Thymus (tissue), 11 donors: ENCODE measurements at regions not wholly inside any gene's neighbourhood (a gene's known extent, or its start where the extent isn't known, plus 50 kb on each side); places are given as distances from the start of the nearest gene placed in this dataset.

Experiments
- DNase-seq, 9 donors: peaks; one replicate each; pipeline ENCODE4 v3.0.0-alpha.2; 2013; ENCODE audit warnings: low spot score in 9 of 9, low read depth in 6 of 9, missing footprints in 1 of 9
- H3K27ac ChIP-seq, 2 donors: one replicate each; pipeline ENCODE4 v1.5.1; 2013; ENCODE audit warnings: control low read depth in 1 of 2, low read depth in 1 of 2, low read length in 1 of 2, mild to moderate bottlenecking in 1 of 2, moderate library complexity in 1 of 2
- H3K27me3 ChIP-seq, 2 donors: one replicate each; pipeline ENCODE4 v1.5.1; 2013; ENCODE audit warnings: low read length in 1 of 2; ENCODE audit not compliant: control insufficient read depth in 2 of 2, insufficient read depth in 1 of 2
- H3K36me3 ChIP-seq, 2 donors: one replicate each; pipeline ENCODE4 v1.5.1; 2013; ENCODE audit warnings: low read length in 1 of 2, mild to moderate bottlenecking in 1 of 2, moderate library complexity in 1 of 2; ENCODE audit not compliant: control insufficient read depth in 2 of 2, insufficient read depth in 2 of 2
- H3K4me1 ChIP-seq, 2 donors: one replicate each; pipeline ENCODE4 v1.5.1; 2013; ENCODE audit warnings: low read length in 2 of 2; ENCODE audit not compliant: control insufficient read depth in 2 of 2, insufficient read depth in 2 of 2
- H3K4me3 ChIP-seq, 2 donors: one replicate each; pipeline ENCODE4 v1.5.1; 2013; ENCODE audit warnings: low read length in 2 of 2, control low read depth in 1 of 2, mild to moderate bottlenecking in 1 of 2
- H3K9me3 ChIP-seq, 2 donors: one replicate each; pipeline ENCODE4 v1.5.1; 2013; ENCODE audit warnings: low read length in 1 of 2, mild to moderate bottlenecking in 1 of 2; ENCODE audit not compliant: control insufficient read depth in 2 of 2, insufficient read depth in 1 of 2
- WGBS: extraction: QIAGEN DNeasy Blood & Tissue Kit; methylation state at CpG from one replicate; pipeline ENCODE4 v1.1.7; 2013; 5-methylcytosine and 5-hydroxymethylcytosine counted together
- donor health status: healthy.

DNA sequence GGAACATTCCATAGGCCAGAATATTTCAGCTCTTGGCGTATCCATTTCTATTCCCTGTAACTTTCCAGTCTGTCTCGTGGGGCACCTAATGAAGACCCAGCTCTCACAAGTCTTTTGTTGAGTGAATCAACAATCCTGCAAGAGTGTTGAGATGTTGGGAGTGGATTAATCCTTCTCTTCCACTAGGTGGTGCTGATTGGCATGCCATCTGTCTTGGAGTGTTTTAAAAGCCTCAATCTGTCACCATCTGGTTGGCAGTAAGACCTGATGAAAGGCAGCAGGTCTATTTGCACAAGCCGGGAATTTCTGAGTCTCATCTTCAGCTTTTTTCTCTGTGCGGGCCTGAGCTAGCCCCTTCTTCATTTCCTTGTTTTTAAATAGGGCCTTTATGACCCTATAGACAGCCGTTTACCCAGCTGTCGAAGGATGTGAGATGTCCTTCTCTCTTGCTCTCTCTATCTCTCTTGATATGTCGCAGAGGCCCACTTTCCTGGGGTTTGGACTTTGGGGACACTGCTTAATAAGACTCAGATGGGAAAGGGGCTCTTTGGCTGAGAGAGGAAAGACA lies 180.5 kb downstream of the ZNF365 start:
- Histone ChIP-seq H3K4me1 (no peaks in the 10 kb centered on the region), H3K36me3 (no peaks in the 10 kb centered on the region), H3K27ac (no peak overlapping the region), H3K27me3 (no peaks in the 10 kb centered on the region), H3K4me3 (no peak overlapping the region), H3K9me3 (no peaks in the 10 kb centered on the region)
- peak in 6 of 9 donors; percentile 4 to 43 (median 16) for DNase-seq
- 82% methylated on average over 7 of the region's 7 CpGs for WGBS

DNA sequence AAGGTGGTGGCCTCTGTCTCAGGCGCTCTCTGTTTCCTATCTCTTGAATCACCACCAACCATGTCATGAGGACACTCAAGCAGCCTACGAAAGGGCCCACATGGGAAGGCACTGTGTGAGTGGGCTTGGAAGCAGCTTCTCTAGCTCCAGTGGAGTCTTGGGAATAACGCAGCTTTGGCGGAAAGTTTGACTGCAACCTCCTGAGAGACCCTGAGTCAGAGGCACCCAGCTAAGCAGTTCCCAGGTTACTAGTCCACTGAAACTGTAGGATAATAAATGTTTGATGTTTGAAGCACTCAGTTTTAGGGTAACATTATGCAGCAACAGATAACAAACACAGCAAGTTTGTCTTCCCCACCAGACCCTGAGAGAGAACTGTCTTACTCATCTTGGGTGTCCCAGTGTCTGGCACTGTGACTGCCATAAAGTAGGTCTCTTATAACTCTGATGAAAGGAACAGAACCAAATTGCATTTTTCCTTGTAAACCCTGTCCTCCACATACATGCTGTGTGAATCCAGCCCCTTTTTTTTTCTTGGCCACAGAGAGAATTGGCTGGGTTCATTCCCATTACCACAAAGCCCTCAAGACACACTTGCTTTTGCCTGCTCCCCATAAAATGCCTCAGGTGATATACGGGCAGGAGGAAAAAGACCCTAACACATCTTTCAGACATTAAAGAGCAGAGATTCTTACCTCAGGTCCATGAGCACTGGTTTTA lies 185.5 kb downstream of the ZNF365 start:
- Histone ChIP-seq H3K4me3 (no peak overlapping the region), H3K4me1 (no peaks in the 10 kb centered on the region), H3K27ac (no peak overlapping the region), H3K9me3 (no peaks in the 10 kb centered on the region), H3K36me3 (no peaks in the 10 kb centered on the region), H3K27me3 (no peaks in the 10 kb centered on the region)
- DNase-seq: no peak
- WGBS: 97% methylated on average over 5 of the region's 5 CpGs

GRCh38 chr10:62560201-62560819 lies 186.1 kb downstream of the ZNF365 start:
- no peaks in the 10 kb centered on the region for H3K36me3 ChIP-seq
- DNase-seq: no peak
- 64% methylated on average over 4 of the region's 4 CpGs for WGBS

DNA sequence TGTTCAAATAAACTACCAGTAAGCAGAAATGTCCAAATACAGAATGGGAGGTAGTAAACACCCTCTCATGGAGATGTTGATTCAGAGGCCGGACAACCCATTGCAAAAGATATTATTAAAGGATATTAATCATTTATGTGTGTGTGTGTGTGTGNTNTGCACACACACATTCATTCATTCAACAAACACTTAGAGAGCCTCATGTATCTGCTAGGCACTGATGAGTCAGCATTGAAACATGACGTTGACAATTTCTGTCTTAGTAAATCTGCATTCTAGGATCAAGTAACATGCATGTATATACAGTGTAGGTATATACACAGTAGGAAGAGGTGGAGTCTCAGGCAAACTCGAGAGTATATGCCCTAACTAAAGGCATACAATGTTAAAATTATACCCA lies 187.0 kb downstream of the ZNF365 start:
- no peaks in the 10 kb centered on the region for H3K4me1 ChIP-seq
- DNase-seq: no peak
- H3K9me3 ChIP-seq: no peaks in the 10 kb centered on the region
- H3K4me3 ChIP-seq: no peak overlapping the region
- H3K27ac ChIP-seq: no peak overlapping the region
- WGBS: 75% methylated on average over 3 of the region's 3 CpGs
- H3K36me3 ChIP-seq: no peaks in the 10 kb centered on the region
- H3K27me3 ChIP-seq: no peaks in the 10 kb centered on the region

More at GRCh38 chr10:62560201-62560819, 186.1 kb downstream of the ZNF365 start:
- no peaks in the 10 kb centered on the region for H3K4me1 ChIP-seq
- H3K27me3 ChIP-seq: no peaks in the 10 kb centered on the region
- H3K4me3 ChIP-seq: no peak overlapping the region
- H3K27ac ChIP-seq: no peak overlapping the region
- no peaks in the 10 kb centered on the region for H3K9me3 ChIP-seq

- Histone ChIP-seq H3K9me3 (no peaks in the 10 kb centered on the region), H3K4me3 (no peak overlapping the region), H3K27ac (no peak overlapping the region), H3K4me1 (no peaks in the 10 kb centered on the region), H3K36me3 (no peaks in the 10 kb centered on the region), H3K27me3 (no peaks in the 10 kb centered on the region)
- DNase-seq: no peak
- WGBS: 97% methylated on average over 2 of the region's 2 CpGs
These were observed 187.9 kb downstream of the ZNF365 start for GRCh38 chr10:62562101-62562500.

GRCh38 chr10:62562795-62563194 lies 188.6 kb downstream of the ZNF365 start:
- Histone ChIP-seq H3K4me3 (no peak overlapping the region), H3K27me3 (no peaks in the 10 kb centered on the region), H3K27ac (no peak overlapping the region), H3K4me1 (no peaks in the 10 kb centered on the region), H3K9me3 (no peaks in the 10 kb centered on the region), H3K36me3 (no peaks in the 10 kb centered on the region)
- DNase-seq: no peak

GRCh38 chr10:62573929-62574328 lies 199.8 kb downstream of the ZNF365 start:
- no peak overlapping the region for H3K27ac ChIP-seq
- H3K4me1 ChIP-seq: no peaks in the 10 kb centered on the region
- no peak overlapping the region for H3K4me3 ChIP-seq
- no peaks in the 10 kb centered on the region for H3K36me3 ChIP-seq
- H3K27me3 ChIP-seq: no peaks in the 10 kb centered on the region
- 97% methylated on average over 3 of the region's 3 CpGs for WGBS
- no peak for DNase-seq
- H3K9me3 ChIP-seq: no peaks in the 10 kb centered on the region

DNA sequence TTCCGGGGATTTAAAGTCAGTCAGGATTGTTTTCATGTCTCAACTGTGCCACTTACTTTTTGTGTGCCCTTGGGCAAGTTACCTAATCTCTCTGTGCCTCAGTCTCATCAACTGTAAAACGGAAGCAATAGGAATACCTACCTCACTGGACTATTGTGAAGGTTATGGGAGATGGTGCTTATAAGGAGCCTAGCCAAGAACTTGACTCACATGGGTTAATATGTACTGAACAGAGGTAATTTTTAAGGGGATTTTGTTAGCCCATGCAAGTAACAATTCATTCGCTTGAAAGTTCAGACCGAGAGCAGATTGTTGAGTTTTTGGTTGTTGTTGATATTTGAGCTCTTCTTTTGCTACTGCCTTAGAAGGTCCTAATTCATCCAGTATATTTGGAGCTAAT lies 202.9 kb downstream of the ZNF365 start:
- no peak for DNase-seq
- H3K27ac ChIP-seq: no peak overlapping the region
- WGBS: 96% methylated on average over 4 of the region's 4 CpGs

GRCh38 chr10:62577666-62578291 lies 203.6 kb downstream of the ZNF365 start:
- H3K9me3 ChIP-seq: no peaks in the 10 kb centered on the region
- H3K4me3 ChIP-seq: no peak overlapping the region
- no peaks in the 10 kb centered on the region for H3K4me1 ChIP-seq
- no peak overlapping the region for H3K27ac ChIP-seq
- no peak for DNase-seq
- no peaks in the 10 kb centered on the region for H3K27me3 ChIP-seq
- no peaks in the 10 kb centered on the region for H3K36me3 ChIP-seq
- WGBS: 87% methylated on average over 2 of the region's 2 CpGs

More for the DNA sequence above, 202.9 kb downstream of the ZNF365 start:
- Histone ChIP-seq H3K4me3 (no peak overlapping the region), H3K9me3 (no peaks in the 10 kb centered on the region), H3K4me1 (no peaks in the 10 kb centered on the region), H3K36me3 (no peaks in the 10 kb centered on the region), H3K27me3 (no peaks in the 10 kb centered on the region)
